MCF 10A (cell line): ENCODE measurements at regions not wholly inside any gene's neighbourhood (a gene's known extent, or its start where the extent isn't known, plus 50 kb on each side); places are given as distances from the start of the nearest gene placed in this dataset.
A peak's percentile ranks its signal among the peaks of the same experiment; 100 is the strongest.

Source experiments
- BruUV-seq: library from RNA; stranded (reverse); fragments of 400-500 nt; replicated peaks from 2 replicates; lab custom pipeline; 2021; lab: Mats Ljungman, UMichigan
- CTCF ChIA-PET: fragments of 300-600 bp; sonication (Branson Sonifier 250); formaldehyde crosslinking; extraction: SDS; loops from one replicate; lab custom pipeline; 2021; ENCODE audit warnings: antibody characterized with exemption, inconsistent platforms; lab: Yijun Ruan, JAX
- POLR2A ChIA-PET: fragments of 300-600, 350-650 bp; sonication (Branson Sonifier 250); formaldehyde crosslinking; extraction: SDS; loops from one replicate; lab custom pipeline; 2020; ENCODE audit warnings: antibody characterized with exemption, inconsistent platforms; lab: Yijun Ruan, JAX
- DNase-seq: peaks from one replicate; pipeline ENCODE4 v3.0.0-alpha.2; 2018; ENCODE audit not compliant: unreplicated experiment
- H3K27ac Mint-ChIP-seq: one replicate; pipeline ENCODE4 v1.8.0; 2022; ENCODE audit warnings: mild to moderate bottlenecking, low read depth, mixed read lengths; ENCODE audit not compliant: unreplicated experiment
- H3K27me3 Mint-ChIP-seq: one replicate; pipeline ENCODE4 v1.8.0; 2022; ENCODE audit warnings: mixed read lengths; ENCODE audit not compliant: insufficient read depth, unreplicated experiment
- H3K36me3 Mint-ChIP-seq: one replicate; pipeline ENCODE4 v1.8.0; 2022; ENCODE audit warnings: mild to moderate bottlenecking, moderate library complexity, mixed read lengths; ENCODE audit not compliant: insufficient read depth, unreplicated experiment
- H3K4me1 Mint-ChIP-seq: one replicate; pipeline ENCODE4 v1.8.0; 2022; ENCODE audit warnings: mixed read lengths; ENCODE audit not compliant: insufficient read depth, unreplicated experiment
- H3K4me3 Mint-ChIP-seq: one replicate; pipeline ENCODE4 v1.8.0; 2022; ENCODE audit warnings: mild to moderate bottlenecking, moderate library complexity, mixed read lengths; ENCODE audit not compliant: unreplicated experiment
- H3K9me3 Mint-ChIP-seq: one replicate; pipeline ENCODE4 v1.8.0; 2022; ENCODE audit warnings: mixed read lengths; ENCODE audit not compliant: unreplicated experiment
- CTCF ChIP-seq: fragments of 200-600 bp; IDR thresholded peaks from one replicate; pipeline ENCODE4 v1.8.0; 2022; ENCODE audit warnings: antibody characterized with exemption, mild to moderate bottlenecking; ENCODE audit not compliant: unreplicated experiment
- intact Hi-C: fragments of 100-400 bp; cut with micrococcal nuclease; formaldehyde crosslinking; loops from 2 replicates; pipeline ENCODE4 v1.14.1; 2022

DNA sequence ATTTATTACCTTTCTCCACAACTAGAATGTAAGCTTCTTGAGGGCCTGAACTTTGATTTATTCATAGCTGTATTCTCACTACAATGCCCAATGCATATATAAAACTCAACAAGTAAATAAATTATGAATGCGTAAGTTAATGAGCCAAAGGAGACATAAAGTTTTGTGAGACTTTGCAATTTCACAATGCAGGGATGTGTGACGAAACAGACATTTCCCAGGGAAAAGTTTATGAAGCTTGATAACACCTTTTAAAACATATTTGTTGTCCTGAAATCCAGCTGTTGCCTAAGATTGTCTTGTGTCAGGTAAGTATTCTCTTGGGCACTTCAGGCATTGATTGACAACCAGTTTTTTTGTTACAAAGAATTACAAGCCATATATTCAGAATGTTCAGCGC, 800.1 kb downstream of the BRINP1 start:
- POLR2A ChIA-PET = no interaction called here
- no peak overlapping the region for H3K27ac Mint-ChIP-seq

DNA sequence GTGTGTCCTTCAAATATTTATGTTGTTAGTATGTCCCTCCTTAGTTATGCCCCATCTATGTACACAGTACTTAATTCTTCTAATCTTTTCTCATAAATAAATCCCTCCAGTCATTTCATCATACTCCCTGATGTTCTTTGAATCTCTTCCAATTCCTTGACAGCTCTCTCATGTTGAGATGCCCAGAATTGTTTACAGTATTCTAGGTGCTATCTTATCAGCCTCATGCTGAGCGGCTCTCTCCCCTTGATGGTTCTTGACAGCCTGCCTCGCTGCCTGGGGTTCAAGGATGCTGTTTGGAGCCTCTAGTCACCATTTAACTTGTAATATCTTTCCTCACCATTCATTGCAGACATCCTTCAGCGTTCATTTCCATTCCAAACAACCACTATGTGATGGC, 799.2 kb downstream of the BRINP1 start:
- H3K4me1 Mint-ChIP-seq = peaks cover 21% of the 10 kb centered on the region
- H3K27ac Mint-ChIP-seq = peak overlapping the region; percentile 5
- no peak for DNase-seq
- no peaks in the 10 kb centered on the region for H3K9me3 Mint-ChIP-seq
- TF ChIP-seq CTCF = no peak
- ChIA-PET CTCF (interaction anchor here (0.6 to 2.9 kb wide), 4 partner anchors 9 to 1013 kb away, joined by 3 to 9 read pairs (median 4); no protein-coding TSS in a partner anchor), POLR2A (no interaction called here)
- intact Hi-C loops = no loop called here
- no peak overlapping the region for H3K4me3 Mint-ChIP-seq
- H3K27me3 Mint-ChIP-seq = no peaks in the 10 kb centered on the region
- no peaks in the 10 kb centered on the region for H3K36me3 Mint-ChIP-seq
- BruUV-seq = no TSS peak

More for the DNA sequence above, 800.1 kb downstream of the BRINP1 start:
- DNase-seq = no peak
- H3K9me3 Mint-ChIP-seq = no peaks in the 10 kb centered on the region
- peaks cover 22% of the 10 kb centered on the region for H3K4me1 Mint-ChIP-seq
- intact Hi-C loops = no loop called here
- CTCF ChIA-PET = interaction anchor here (0.6 to 2.9 kb wide), 8 partner anchors 8 to 1012 kb away, joined by 3 to 9 read pairs (median 4); no protein-coding TSS in a partner anchor
- H3K4me3 Mint-ChIP-seq = no peak overlapping the region
- no peak for TF ChIP-seq CTCF
- BruUV-seq = no TSS peak
- H3K27me3 Mint-ChIP-seq = no peaks in the 10 kb centered on the region
- H3K36me3 Mint-ChIP-seq = no peaks in the 10 kb centered on the region

- peaks cover 6% of the 10 kb centered on the region for H3K9me3 Mint-ChIP-seq
- BruUV-seq = no TSS peak
- intact Hi-C loops = no loop called here
- ChIA-PET CTCF (no interaction called here), POLR2A (no interaction called here)
- H3K4me1 Mint-ChIP-seq = no peaks in the 10 kb centered on the region
- H3K36me3 Mint-ChIP-seq = no peaks in the 10 kb centered on the region
- no peaks in the 10 kb centered on the region for H3K27me3 Mint-ChIP-seq
- TF ChIP-seq CTCF = no peak
- peak overlapping the region; percentile 35 for H3K27ac Mint-ChIP-seq
- no peak overlapping the region for H3K4me3 Mint-ChIP-seq
- no peak for DNase-seq
These were observed 793.7 kb downstream of the BRINP1 start for GRCh38 chr9:118575341-118576070.

DNA sequence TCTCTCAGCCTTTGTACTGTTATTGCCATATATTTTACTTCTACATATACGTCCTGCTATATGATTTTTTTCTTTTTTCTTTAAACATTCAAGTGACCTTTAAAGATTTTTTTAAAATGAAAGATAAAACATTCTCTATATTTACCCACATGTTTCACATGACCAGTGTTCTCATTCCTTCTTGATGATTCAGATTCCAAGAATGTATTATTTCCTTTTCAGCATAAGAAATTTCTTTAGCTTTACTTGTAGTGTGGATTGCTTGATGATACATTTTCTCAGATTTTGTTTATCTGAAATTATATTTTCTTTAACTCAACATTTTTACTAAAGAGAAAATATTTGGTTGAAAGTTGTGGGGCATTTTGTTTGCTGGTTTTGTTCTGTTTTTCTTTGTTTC, 792.1 kb downstream of the BRINP1 start:
- no peaks in the 10 kb centered on the region for H3K36me3 Mint-ChIP-seq
- H3K27ac Mint-ChIP-seq = no peak overlapping the region
- peak overlapping the region; percentile 10 for H3K4me3 Mint-ChIP-seq
- CTCF ChIA-PET = no interaction called here
- no peaks in the 10 kb centered on the region for H3K4me1 Mint-ChIP-seq
- peak; percentile 30 for DNase-seq
- peaks cover 6% of the 10 kb centered on the region for H3K9me3 Mint-ChIP-seq
- intact Hi-C loops = no loop called here
- H3K27me3 Mint-ChIP-seq = no peaks in the 10 kb centered on the region
- POLR2A ChIA-PET = no interaction called here
- TF ChIP-seq CTCF = no peak
- BruUV-seq = no TSS peak
